GM19328 (cell line): ENCODE measurements at regions not wholly inside any gene's neighbourhood (a gene's known extent, or its start where the extent isn't known, plus 50 kb on each side); places are given as distances from the start of the nearest gene placed in this dataset.

Experiments
- ATAC-seq: cut with Tn5 transposase; IDR thresholded peaks from one replicate; pipeline ENCODE4 v1.9.1; 2021; ENCODE audit warnings: mild to moderate bottlenecking, moderate library complexity; ENCODE audit not compliant: unreplicated experiment

DNA sequence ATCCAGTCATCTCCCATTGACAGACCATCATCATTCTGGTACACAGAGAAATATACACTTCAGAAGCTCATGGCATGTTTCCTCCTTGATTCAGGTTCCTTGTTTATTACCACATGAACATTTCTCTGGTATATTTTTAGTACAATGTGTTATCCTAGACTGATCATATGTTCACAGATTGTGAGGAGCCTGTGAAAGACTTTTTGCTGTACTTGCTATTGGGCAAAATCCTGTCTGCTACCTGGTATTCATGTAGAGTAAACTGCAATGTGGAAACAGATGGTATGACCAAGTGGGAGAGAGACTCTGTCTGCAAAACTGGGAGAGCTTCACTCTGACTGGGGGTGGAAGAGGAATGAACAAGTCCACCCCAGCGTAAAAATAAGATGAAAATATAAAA, 657.2 kb downstream of the IRS1 start:
- ATAC-seq, result no peak

- ATAC-seq, result no peak
These were observed 659.0 kb downstream of the IRS1 start for GRCh38 chr2:226140594-226140993.

GRCh38 chr2:226139759-226140158, 659.9 kb downstream of the IRS1 start:
- ATAC-seq, result no peak

DNA sequence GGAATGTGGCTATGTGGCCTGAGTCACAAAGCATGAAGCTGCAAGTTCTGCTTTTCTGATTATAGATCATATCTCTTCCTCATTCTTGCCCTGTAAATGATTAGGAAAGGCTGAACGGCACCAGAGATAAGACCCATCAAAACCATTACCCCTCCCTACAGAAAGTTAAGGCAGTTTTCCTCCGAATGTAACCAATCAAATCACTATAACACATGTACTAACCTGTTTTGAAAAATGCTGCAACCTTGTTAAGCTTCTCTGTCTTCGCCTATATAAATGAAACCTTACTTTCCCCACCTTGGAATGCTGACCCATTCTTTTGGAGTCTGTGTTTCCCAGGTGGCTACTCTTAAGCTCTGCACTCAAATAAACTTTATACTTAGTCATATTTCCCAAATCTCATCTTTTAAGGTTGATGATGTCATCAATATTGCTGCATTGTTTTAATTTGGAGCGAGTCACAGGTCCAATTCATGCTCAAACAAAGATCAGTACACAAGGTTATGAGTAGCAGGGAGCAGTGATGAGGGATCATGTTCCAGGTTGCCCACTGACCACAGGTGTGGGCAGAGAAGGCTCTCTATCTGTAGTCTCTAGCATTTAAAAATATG, 662.3 kb downstream of the IRS1 start:
- ATAC-seq, result no peak

GRCh38 chr2:226136739-226137138, 662.9 kb downstream of the IRS1 start:
- ATAC-seq, result no peak

DNA sequence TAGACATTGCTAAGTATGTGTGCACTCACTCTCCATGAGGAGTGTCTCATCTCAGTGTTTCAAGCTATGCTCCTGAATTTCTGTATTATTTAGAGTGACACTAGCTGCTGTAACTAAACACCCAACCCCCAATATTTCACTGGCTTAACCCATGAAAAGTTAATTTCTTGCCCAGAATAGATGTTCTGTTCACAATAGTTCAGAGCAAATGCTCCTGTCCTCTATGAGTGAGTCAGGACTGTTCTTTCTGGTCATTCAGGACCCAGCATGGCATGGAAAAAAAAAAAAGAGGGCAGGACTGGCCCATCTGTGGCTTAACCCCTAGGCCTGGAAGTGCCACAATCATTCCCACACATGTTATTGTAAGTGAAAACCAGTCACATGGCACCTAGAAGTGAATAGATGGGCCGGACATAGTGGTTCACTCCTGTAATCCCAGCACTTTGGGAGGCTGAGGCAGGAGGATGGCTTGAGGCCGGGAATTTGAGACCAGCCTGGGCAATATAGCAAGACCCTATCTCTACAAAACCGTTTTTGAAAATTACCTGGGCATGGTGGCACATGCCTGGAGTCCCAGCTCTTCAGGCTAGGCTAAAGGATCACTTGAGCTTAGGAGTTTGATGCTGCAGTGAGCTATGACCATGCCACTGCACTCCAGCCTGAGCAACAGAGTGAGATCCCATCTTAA, 663.6 kb downstream of the IRS1 start:
- ATAC-seq, result no peak

- ATAC-seq, result no peak
These were observed 667.1 kb downstream of the IRS1 start for GRCh38 chr2:226132323-226133215.

- no peak for ATAC-seq
These were observed 668.3 kb downstream of the IRS1 start for GRCh38 chr2:226131299-226131784.

DNA sequence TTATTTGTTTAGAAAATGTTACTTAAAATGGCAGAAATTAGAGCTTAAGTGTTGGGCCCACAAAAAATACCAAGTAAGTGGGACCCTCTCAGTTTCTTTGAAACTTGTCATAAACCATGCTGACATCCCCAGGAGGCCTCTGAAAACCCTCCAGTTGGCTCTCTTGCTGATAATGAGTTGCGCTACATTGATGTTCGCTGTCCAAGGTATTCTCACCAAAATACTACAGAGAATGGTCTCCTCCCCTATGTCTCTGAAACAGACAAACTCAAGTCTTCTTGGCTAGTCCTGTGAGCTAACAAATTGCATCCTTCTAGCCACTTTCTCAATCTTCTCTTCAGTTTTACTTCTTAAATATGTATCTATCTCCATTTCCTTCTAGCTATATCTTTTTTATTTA, 669.4 kb downstream of the IRS1 start:
- ATAC-seq, result no peak

DNA sequence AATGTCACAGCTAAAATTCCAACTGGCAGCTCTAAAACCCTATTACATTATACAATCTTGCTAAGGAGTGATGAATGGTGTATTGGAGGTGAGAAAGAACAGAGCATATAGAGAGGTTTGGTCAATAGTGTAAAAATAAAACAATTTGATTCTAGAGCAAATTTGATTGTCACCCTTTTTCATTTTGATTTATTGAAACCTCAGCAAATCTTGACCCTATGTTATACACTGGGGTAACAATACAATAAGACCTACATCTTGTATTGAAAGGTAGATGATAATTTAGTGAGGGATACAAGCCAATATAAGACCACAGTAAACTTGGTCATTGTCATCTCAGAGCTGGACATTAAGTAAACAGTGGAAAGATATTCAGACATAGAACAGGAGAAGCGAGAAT, 671.9 kb downstream of the IRS1 start:
- no peak for ATAC-seq

- no peak for ATAC-seq
These were observed 673.5 kb downstream of the IRS1 start for GRCh38 chr2:226126104-226126503.

GRCh38 chr2:226125176-226125883, 674.3 kb downstream of the IRS1 start:
- ATAC-seq, result no peak

DNA sequence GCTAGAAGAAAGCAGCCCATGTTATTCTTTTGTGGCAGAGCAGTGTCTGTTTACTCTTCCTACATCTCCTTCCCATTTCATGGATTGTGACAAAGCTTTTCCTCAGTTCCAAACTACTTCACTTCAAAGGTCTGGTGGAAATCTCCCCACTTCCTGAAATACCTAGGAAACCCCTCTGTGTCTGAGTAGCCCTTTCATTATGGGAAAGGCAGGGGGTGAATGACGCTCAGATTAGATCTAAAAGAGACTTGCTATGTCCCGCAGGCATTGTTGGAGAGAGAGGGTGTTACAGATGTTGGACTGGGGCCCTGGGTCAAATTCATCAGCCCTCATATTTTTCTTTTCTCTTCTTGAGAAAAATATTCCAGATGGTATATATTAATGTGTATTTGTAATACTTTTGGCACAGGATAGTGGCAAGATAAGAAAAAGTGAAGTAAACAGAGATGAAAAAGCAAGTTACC, 675.0 kb downstream of the IRS1 start:
- no peak for ATAC-seq

DNA sequence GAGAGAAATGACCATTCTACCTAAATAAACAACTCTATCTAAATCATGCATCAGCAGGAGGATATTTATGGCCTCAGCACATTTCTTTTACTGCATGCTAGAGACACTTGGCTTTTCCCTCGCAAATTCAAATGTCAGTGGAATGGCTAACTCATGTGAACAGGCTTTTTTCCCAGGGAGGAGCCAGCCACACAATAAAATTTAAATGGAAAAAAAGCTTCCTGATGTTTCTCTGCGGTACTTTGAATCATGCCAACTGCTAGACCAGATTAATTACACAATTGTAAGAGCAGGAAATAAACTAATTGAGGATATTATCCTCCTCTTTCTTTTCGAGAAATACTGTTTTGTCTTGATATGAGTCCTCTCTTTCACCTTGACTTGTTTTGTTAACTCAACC, 676.3 kb downstream of the IRS1 start:
- ATAC-seq, result no peak

- no peak for ATAC-seq
These were observed 677.6 kb downstream of the IRS1 start for GRCh38 chr2:226122041-226122440.

DNA sequence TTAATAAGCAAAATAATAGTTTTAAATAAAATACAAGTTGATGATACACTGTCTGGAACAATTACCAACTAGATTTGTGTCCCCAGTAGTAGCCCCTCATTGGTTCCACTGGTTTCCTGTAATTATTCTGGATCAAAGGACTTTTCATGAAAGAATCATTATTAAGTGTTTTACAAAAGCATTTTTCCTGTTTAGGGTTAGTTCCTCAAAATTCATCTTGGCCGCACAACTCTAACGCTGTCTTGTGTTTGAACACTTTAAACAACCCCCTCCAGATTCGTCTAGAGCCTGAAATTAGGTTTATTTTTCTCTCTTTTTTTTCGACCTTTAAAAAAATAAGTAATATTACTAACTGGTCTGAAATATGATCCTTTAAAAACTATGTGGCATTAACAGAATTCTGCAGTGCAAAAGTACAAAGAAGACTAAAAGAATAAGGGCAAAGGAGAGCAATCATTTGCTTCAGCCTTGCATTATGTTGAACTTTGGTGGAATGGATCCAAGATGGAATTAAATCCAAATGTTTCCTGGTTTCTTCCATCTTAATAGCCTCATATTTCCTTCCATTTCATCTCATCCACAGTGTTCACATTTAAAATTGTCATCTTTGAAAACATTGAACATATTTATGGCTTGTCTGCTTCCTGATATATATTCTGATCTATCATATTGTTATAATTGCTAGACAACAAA, 678.4 kb downstream of the IRS1 start:
- no peak for ATAC-seq

DNA sequence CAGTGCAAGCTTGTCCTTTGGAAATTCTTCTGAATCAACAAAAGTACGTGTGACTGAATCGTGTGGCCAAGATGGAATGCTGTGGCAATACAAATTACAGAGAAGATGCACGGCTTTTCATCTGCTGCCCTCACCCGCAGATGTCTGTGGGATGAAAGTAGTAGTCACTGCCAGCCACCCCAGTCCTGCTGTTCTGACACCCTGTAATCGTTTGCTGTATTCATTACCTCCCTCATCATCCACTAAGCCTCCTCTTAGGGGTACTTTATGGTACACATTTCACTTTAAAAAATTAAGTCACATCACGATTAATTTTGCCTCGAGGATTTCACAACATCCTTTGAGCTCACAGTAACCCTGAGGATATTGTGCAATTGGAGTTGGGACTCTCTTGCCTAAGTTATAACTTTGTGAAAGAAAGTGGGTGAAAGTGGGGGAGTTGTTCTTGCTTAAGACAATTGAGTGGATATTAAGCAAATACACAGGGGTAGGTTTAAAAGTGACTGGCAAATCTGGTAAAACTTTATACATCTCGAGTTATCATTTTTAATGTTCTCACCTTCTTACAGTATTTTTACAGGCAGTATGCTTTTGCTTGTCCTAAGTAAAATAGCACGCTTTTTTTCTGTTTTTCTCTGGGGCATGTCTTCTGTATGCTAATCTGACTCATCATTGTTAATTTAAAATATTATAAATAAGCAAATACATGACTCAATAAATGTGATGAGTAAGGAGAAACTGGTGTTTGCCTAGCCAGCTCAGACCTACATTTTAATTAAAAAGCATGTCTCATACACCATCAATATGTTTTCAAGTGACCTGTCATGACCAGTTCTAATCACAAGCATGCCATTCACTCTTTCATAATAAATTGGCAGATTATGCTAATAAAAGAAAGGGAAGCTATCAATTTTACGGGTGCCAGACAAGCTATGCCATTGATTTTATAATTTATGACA, 680.9 kb downstream of the IRS1 start:
- ATAC-seq, result no peak

GRCh38 chr2:226117510-226118065, 682.0 kb downstream of the IRS1 start:
- no peak for ATAC-seq

- ATAC-seq, result no peak
These were observed 683.3 kb downstream of the IRS1 start for GRCh38 chr2:226116346-226116745.
